HepG2 (cell line): ENCODE measurements at regions not wholly inside any gene's neighbourhood (a gene's known extent, or its start where the extent isn't known, plus 50 kb on each side); places are given as distances from the start of the nearest gene placed in this dataset.

Source experiments
- ATAC-seq: fragments of 200-7000 bp; cut with Tn5 transposase; 3 replicates; pipeline ENCODE4 v1.9.1; 2020; ENCODE audit warnings: mild to moderate bottlenecking, moderate library complexity
- BruUV-seq: library from RNA; stranded (reverse); fragments of 400-500 nt; replicated peaks from 2 replicates; lab custom pipeline; 2021; lab: Mats Ljungman, UMichigan
- CTCF ChIA-PET: fragments of 300-600 bp; formaldehyde crosslinking; extraction: SDS; loops from one replicate; lab custom pipeline; 2021; ENCODE audit warnings: low total read pairs, inconsistent platforms, low intra/inter-chr PET ratio; lab: Yijun Ruan, JAX
- POLR2A ChIA-PET: fragments of 350-600 bp; sonication (Branson Sonifier 250); formaldehyde crosslinking; loops from one replicate; lab custom pipeline; 2020; ENCODE audit warnings: antibody characterized with exemption, inconsistent platforms; lab: Yijun Ruan, JAX
- DNase-seq: peaks from one replicate; pipeline ENCODE4 v3.0.0-alpha.2; 2015; ENCODE audit warnings: low spot score
- FAIRE-seq: peaks from 3 replicates; lab custom pipeline; 2011; peaks lifted over from hg19 to GRCh38; lab: Jason Lieb, UNC
- H2AFZ ChIP-seq: one replicate; pipeline ENCODE4 v1.6.1; 2011; ENCODE audit warnings: low read length, inconsistent platforms
- H3K27ac ChIP-seq: fragments of 300-600 bp; 3 replicates; pipeline ENCODE4 v1.8.0; 2011; ENCODE audit warnings: mixed run types, mild to moderate bottlenecking, mixed read lengths, low read length, inconsistent platforms; ENCODE audit not compliant: insufficient read depth; ENCODE audit errors: extremely low read length
- H3K27me3 ChIP-seq, 2 experiments: fragments of 200-600 bp in 1 of 2; 2 replicates in 1 of 2; 3 replicates in 1 of 2; pipeline versions ENCODE4 v1.6.0 to v1.8.0; 2011; ENCODE audit warnings: low read length in 2 of 2, mild to moderate bottlenecking in 2 of 2, moderate library complexity in 2 of 2, inconsistent platforms in 1 of 2; ENCODE audit not compliant: insufficient read depth in 2 of 2, control insufficient read depth in 1 of 2
- H3K36me3 ChIP-seq, 2 experiments: fragments of 200-600 bp in 1 of 2; replicated peaks in 1 of 2; 2 replicates in 1 of 2; 3 replicates in 1 of 2; pipeline versions ENCODE4 v1.5.1 to v1.8.0; 2011; ENCODE audit warnings: low read length in 2 of 2, inconsistent platforms in 1 of 2; ENCODE audit not compliant: insufficient read depth in 2 of 2, control insufficient read depth in 1 of 2
- H3K4me1 ChIP-seq: 2 replicates; pipeline ENCODE4 v1.5.1; 2012; ENCODE audit warnings: low read length, inconsistent platforms; ENCODE audit not compliant: insufficient read depth
- H3K4me2 ChIP-seq: 2 replicates; pipeline ENCODE4 v1.6.0; 2011; ENCODE audit warnings: low read depth, low read length, inconsistent platforms
- H3K4me3 ChIP-seq, 3 experiments: fragments of 200-600 bp in 1 of 3; sonication (generic), shearing (Covaris generic) in 1 of 3; replicated peaks in 1 of 3; 2 replicates each; pipeline ENCODE4 v1.5.1; 2011 to 2016; ENCODE audit warnings: low read length in 3 of 3, inconsistent platforms in 2 of 3, low read depth in 2 of 3, mild to moderate bottlenecking in 2 of 3, control low read depth in 1 of 3, mixed read lengths in 1 of 3; ENCODE audit not compliant: insufficient read depth in 1 of 3
- H3K79me2 ChIP-seq: one replicate; pipeline ENCODE4 v1.6.1; 2011; ENCODE audit warnings: low read length, inconsistent platforms; ENCODE audit not compliant: insufficient read depth
- H3K9ac ChIP-seq: 2 replicates; pipeline ENCODE4 v1.6.0; 2011; ENCODE audit warnings: mild to moderate bottlenecking, low read depth, low read length, inconsistent platforms; ENCODE audit not compliant: insufficient read depth
- H3K9me3 ChIP-seq: 2 replicates; pipeline ENCODE4 v1.5.1; 2012; ENCODE audit warnings: mild to moderate bottlenecking, low read length
- H4K20me1 ChIP-seq: 2 replicates; pipeline ENCODE4 v1.6.0; 2011; ENCODE audit warnings: inconsistent platforms, mild to moderate bottlenecking, low read length, moderate library complexity; ENCODE audit not compliant: insufficient read depth
- ATRX ChIP-seq: sonication (generic); formaldehyde crosslinking; IDR thresholded peaks from 2 replicates; pipeline ENCODE4 v1.4.0; 2020; ENCODE audit warnings: missing genetic modification reagents, borderline replicate concordance
- CENPT ChIP-seq: sonication (generic); formaldehyde crosslinking; IDR thresholded peaks from 2 replicates; pipeline ENCODE4 v1.8.0; 2022; ENCODE audit warnings: low read depth, mild to moderate bottlenecking, moderate library complexity, missing genetic modification reagents
- FOSL1 ChIP-seq: sonication (generic); formaldehyde crosslinking; IDR thresholded peaks from 2 replicates; pipeline ENCODE4 v1.9.0; 2021; ENCODE audit warnings: missing genetic modification reagents, borderline replicate concordance
- ZBTB7B ChIP-seq: sonication (generic); formaldehyde crosslinking; IDR thresholded peaks from 2 replicates; pipeline ENCODE4 v1.4.0; 2020; ENCODE audit warnings: missing genetic modification reagents
- ZIK1 ChIP-seq: sonication (generic); formaldehyde crosslinking; IDR thresholded peaks from 2 replicates; pipeline ENCODE4 v1.5.0; 2020; ENCODE audit warnings: mild to moderate bottlenecking, low read depth, missing genetic modification reagents, borderline replicate concordance
- ZNF260 ChIP-seq: sonication (generic); formaldehyde crosslinking; IDR thresholded peaks from 2 replicates; pipeline ENCODE4 v1.4.0; 2020; ENCODE audit warnings: missing genetic modification reagents, low read depth, mild to moderate bottlenecking, borderline replicate concordance
- ZNF629 ChIP-seq: sonication (generic); formaldehyde crosslinking; conservative IDR thresholded peaks from 2 replicates; pipeline ENCODE4 v1.5.0; 2020; ENCODE audit warnings: missing genetic modification reagents
- ZNF672 ChIP-seq: sonication (generic); formaldehyde crosslinking; IDR thresholded peaks from 2 replicates; pipeline ENCODE4 v1.8.1; 2022; ENCODE audit warnings: missing genetic modification reagents
- ZNF749 ChIP-seq: sonication (generic); formaldehyde crosslinking; IDR thresholded peaks from 2 replicates; pipeline ENCODE4 v1.8.0; 2022; ENCODE audit warnings: mild to moderate bottlenecking, missing genetic modification reagents, moderate library complexity, borderline replicate concordance
- WGBS: methylation state at CpG from one replicate; pipeline ENCODE4 v1.1.6; 2017; ENCODE audit warnings: low lambda C conversion rate; 5-methylcytosine and 5-hydroxymethylcytosine counted together
- in situ Hi-C: cut with HindIII; loops from 2 replicates; pipeline ENCODE4 v1.10.0; 2017; ENCODE audit warnings: low pct_unique_long_range_greater_than_20kb; ENCODE audit not compliant: extremely low pct_ligation_motif_present
- intact Hi-C: fragments of 100-400 bp; cut with micrococcal nuclease; formaldehyde crosslinking; loops from one replicate; pipeline ENCODE4 v1.10.0; 2022; ENCODE audit not compliant: unreplicated experiment
- TF ChIP-seq, protein P1 (sequence below): sonication (generic); formaldehyde crosslinking; IDR thresholded peaks from 2 replicates; pipeline ENCODE4 v1.5.0; 2020; ENCODE audit warnings: mild to moderate bottlenecking, missing genetic modification reagents, borderline replicate concordance
- TF ChIP-seq, protein P2 (sequence below): sonication (generic); formaldehyde crosslinking; IDR thresholded peaks from 2 replicates; pipeline ENCODE4 v1.4.0; 2020; ENCODE audit warnings: missing genetic modification reagents
- TF ChIP-seq, protein P3 (sequence below): IDR thresholded peaks from 2 replicates; pipeline ENCODE4 v1.6.1; 2016; ENCODE audit warnings: missing compliant biosample characterization, missing genetic modification reagents, borderline replicate concordance
- TF ChIP-seq, protein P4 (sequence below): sonication (generic); formaldehyde crosslinking; IDR thresholded peaks from 2 replicates; pipeline ENCODE4 v1.4.0; 2020; ENCODE audit warnings: mild to moderate bottlenecking, low read depth, missing genetic modification reagents
- TF ChIP-seq, protein P5 (sequence below): sonication (generic); formaldehyde crosslinking; IDR thresholded peaks from 2 replicates; pipeline ENCODE4 v1.4.0; 2020; ENCODE audit warnings: mild to moderate bottlenecking, missing genetic modification reagents

DNA sequence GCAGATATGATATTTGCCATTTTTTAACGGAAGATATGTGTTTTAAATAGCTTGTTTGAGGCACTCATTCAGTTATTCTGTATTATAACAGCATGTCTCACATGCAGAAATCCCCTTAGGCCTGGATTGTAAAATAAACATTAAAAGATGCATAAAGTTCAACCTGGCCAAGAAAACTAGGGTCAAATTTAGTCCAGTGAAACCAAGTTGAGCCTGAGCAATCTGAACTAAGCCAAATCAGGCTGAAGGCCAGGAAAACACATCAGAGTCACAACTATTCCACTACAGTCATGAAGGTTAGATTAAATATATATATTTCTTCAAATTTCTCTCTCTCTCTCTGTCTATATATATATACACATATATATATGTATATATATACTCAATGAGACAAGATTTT, 504.8 kb downstream of the SLITRK1 start:
- Histone ChIP-seq H3K4me2 (no peak overlapping the region), H3K4me1 (no peaks in the 10 kb centered on the region)
- CTCF ChIA-PET = no interaction called here
- no peak for TF ChIP-seq ZBTB7B
- TF ChIP-seq ZNF260 = no peak
- TF ChIP-seq ZNF672 (CRISPR knock-in tag) = no peak
- TF ChIP-seq, protein P1, sequence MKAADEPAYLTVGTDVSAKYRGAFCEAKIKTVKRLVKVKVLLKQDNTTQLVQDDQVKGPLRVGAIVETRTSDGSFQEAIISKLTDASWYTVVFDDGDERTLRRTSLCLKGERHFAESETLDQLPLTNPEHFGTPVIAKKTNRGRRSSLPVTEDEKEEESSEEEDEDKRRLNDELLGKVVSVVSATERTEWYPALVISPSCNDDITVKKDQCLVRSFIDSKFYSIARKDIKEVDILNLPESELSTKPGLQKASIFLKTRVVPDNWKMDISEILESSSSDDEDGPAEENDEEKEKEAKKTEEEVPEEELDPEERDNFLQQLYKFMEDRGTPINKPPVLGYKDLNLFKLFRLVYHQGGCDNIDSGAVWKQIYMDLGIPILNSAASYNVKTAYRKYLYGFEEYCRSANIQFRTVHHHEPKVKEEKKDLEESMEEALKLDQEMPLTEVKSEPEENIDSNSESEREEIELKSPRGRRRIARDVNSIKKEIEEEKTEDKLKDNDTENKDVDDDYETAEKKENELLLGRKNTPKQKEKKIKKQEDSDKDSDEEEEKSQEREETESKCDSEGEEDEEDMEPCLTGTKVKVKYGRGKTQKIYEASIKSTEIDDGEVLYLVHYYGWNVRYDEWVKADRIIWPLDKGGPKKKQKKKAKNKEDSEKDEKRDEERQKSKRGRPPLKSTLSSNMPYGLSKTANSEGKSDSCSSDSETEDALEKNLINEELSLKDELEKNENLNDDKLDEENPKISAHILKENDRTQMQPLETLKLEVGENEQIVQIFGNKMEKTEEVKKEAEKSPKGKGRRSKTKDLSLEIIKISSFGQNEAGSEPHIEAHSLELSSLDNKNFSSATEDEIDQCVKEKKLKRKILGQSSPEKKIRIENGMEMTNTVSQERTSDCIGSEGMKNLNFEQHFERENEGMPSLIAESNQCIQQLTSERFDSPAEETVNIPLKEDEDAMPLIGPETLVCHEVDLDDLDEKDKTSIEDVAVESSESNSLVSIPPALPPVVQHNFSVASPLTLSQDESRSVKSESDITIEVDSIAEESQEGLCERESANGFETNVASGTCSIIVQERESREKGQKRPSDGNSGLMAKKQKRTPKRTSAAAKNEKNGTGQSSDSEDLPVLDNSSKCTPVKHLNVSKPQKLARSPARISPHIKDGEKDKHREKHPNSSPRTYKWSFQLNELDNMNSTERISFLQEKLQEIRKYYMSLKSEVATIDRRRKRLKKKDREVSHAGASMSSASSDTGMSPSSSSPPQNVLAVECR = no peak
- TF ChIP-seq, protein P2, sequence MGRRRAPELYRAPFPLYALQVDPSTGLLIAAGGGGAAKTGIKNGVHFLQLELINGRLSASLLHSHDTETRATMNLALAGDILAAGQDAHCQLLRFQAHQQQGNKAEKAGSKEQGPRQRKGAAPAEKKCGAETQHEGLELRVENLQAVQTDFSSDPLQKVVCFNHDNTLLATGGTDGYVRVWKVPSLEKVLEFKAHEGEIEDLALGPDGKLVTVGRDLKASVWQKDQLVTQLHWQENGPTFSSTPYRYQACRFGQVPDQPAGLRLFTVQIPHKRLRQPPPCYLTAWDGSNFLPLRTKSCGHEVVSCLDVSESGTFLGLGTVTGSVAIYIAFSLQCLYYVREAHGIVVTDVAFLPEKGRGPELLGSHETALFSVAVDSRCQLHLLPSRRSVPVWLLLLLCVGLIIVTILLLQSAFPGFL (CRISPR knock-in tag) = no peak
- TF ChIP-seq ATRX (CRISPR knock-in tag) = no peak
- TF ChIP-seq ZIK1 (CRISPR knock-in tag) = no peak
- TF ChIP-seq, protein P3, sequence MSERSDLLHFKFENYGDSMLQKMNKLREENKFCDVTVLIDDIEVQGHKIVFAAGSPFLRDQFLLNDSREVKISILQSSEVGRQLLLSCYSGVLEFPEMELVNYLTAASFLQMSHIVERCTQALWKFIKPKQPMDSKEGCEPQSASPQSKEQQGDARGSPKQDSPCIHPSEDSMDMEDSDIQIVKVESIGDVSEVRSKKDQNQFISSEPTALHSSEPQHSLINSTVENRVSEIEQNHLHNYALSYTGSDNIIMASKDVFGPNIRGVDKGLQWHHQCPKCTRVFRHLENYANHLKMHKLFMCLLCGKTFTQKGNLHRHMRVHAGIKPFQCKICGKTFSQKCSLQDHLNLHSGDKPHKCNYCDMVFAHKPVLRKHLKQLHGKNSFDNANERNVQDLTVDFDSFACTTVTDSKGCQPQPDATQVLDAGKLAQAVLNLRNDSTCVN (CRISPR knock-in tag) = no peak
- TF ChIP-seq, protein P4, sequence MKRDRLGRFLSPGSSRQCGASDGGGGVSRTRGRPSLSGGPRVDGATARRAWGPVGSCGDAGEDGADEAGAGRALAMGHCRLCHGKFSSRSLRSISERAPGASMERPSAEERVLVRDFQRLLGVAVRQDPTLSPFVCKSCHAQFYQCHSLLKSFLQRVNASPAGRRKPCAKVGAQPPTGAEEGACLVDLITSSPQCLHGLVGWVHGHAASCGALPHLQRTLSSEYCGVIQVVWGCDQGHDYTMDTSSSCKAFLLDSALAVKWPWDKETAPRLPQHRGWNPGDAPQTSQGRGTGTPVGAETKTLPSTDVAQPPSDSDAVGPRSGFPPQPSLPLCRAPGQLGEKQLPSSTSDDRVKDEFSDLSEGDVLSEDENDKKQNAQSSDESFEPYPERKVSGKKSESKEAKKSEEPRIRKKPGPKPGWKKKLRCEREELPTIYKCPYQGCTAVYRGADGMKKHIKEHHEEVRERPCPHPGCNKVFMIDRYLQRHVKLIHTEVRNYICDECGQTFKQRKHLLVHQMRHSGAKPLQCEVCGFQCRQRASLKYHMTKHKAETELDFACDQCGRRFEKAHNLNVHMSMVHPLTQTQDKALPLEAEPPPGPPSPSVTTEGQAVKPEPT = no peak
- no peak for TF ChIP-seq ZNF629
- TF ChIP-seq FOSL1 (CRISPR knock-in tag) = no peak
- TF ChIP-seq CENPT (CRISPR knock-in tag) = no peak
- TF ChIP-seq, protein P5, sequence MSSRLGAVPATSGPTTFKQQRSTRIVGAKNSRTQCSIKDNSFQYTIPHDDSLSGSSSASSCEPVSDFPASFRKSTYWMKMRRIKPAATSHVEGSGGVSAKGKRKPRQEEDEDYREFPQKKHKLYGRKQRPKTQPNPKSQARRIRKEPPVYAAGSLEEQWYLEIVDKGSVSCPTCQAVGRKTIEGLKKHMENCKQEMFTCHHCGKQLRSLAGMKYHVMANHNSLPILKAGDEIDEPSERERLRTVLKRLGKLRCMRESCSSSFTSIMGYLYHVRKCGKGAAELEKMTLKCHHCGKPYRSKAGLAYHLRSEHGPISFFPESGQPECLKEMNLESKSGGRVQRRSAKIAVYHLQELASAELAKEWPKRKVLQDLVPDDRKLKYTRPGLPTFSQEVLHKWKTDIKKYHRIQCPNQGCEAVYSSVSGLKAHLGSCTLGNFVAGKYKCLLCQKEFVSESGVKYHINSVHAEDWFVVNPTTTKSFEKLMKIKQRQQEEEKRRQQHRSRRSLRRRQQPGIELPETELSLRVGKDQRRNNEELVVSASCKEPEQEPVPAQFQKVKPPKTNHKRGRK (CRISPR knock-in tag) = no peak
- TF ChIP-seq ZNF749 (CRISPR knock-in tag) = no peak
- TF ChIP-seq, all 625 proteins: peak for 0
- no peak for FAIRE-seq
- in situ Hi-C loops (no loop called here), intact Hi-C loops (no loop called here)
- no peaks in the 10 kb centered on the region for H3K79me2 ChIP-seq
- no peak for ATAC-seq
- H3K36me3 ChIP-seq = no peaks in the 10 kb centered on the region
- POLR2A ChIA-PET = no interaction called here
- no peak overlapping the region for H3K4me3 ChIP-seq
- H2AFZ ChIP-seq = no peak overlapping the region
- BruUV-seq = no TSS peak
- WGBS = 0% methylated on average over 1 of the region's 1 CpG
- DNase-seq = no peak
- H4K20me1 ChIP-seq = no peaks in the 10 kb centered on the region
- peaks cover 34% of the 10 kb centered on the region for H3K9me3 ChIP-seq
- no peaks in the 10 kb centered on the region for H3K27me3 ChIP-seq
- H3K27ac ChIP-seq = no peak overlapping the region
- no peak overlapping the region for H3K9ac ChIP-seq
